ENCODE measurements at regions not wholly inside any gene's neighbourhood (a gene's known extent, or its start where the extent isn't known, plus 50 kb on each side); places are given as distances from the start of the nearest gene placed in this dataset.

DNA sequence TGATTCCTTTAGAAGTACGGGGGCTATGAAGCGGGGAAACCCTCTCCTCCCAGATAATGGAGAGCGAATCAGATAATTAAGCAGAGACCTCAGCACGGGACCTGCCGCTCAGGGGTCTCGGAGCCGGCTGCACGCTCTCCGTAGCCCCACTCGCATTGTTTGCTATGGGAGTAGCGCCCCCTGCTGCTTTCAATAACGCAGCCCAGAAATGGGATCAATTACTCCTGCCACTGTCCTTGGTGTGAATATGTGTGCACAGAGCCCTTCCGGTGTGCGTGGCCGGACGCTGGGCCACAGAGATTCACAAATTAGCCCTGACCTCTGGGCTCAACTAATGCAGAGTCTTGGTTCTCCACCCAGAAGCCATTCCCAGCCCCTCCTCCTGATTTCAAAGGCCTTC is 76.4 kb upstream of the TMEM132C start:
- DNase-seq: no peak

DNA sequence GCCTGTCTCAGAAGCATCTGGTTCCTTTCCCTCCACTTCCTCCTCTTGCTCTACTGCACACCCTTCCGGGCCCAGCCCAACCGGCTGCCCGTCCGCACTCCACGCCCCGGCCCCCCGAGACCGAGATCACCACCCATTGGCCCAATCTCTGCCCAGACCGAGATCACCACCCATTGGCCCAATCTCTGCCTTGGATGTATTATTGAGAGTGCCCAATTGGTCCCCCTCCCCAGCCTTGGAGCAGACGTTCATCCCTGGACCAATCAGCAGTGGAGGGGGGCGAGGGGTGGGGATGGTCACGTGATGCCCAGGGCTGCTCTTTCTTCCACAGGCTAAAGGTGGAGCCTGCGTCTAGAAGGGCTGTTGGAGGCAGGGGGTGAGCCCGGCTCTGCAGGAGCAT is 75.6 kb upstream of the TMEM132C start:
- no peak for DNase-seq

DNA sequence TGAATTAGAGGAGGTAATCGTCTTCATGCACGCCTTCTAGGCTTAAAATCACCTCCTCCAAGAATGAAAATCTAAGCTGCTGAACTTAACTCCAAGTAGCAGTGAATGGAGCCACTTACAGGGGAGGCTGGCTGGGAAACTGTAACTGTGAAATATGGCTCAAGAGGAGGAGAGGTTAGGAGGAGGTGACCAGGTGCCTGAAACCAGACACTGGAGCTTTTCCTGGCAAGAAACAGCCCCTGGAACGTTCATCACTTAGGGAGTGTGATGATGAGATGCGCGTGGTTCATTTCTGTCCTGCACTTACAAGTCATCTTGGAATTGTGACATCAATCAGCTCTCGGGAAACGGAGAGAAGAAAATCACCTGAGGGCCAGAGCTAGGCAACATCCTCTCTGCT is 62.3 kb upstream of the TMEM132C start:
- no peak for DNase-seq

DNA sequence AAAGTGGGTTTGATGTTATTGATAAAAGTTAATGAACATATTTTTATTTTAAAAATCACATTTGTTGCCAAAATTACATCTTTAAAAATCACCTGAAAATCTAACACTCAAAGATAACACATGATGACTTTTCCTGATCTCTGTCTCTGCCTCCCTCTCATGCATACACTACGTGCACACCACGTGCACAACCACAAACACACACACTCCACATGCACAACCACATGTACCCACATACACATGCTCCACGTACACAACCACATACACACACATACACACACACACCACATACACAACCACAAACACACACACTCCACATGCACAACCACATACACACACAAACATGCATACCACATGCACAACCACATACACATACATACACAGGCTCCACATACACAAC is 61.8 kb upstream of the TMEM132C start:
- DNase-seq: no peak

DNA sequence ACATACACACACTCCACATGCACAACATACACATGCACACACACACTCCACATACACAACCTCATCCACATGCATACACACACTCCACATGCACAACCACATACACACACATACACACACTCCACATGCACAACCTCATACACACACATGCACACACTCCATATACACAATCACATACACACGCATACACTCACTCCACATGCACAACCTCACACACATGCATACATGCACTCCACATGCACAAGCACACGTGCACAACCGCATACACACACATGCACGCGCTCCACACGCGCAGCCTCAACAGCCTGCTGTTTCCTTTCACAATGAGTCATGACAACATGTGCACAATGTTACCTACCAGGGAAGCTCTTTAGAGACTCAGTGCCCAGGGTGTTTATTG is 61.2 kb upstream of the TMEM132C start:
- DNase-seq: no peak

Measured in NCI-H1694 (cell line).